Stomach (tissue), 8 donors: ENCODE measurements at regions not wholly inside any gene's neighbourhood (a gene's known extent, or its start where the extent isn't known, plus 50 kb on each side); places are given as distances from the start of the nearest gene placed in this dataset.

ENCODE experiments used
- DNase-seq, 2 donors: peaks; one replicate each; pipeline versions ENCODE4 v3.0.0 to v3.0.0-alpha.2; 2013 to 2019
- H3K27ac ChIP-seq, 5 donors: fragments of 200-600 bp in 4 of 5; sonication (generic) in 4 of 5; one replicate each; pipeline ENCODE4 v1.5.1; 2013 to 2019; ENCODE audit warnings: mild to moderate bottlenecking in 1 of 5, moderate library complexity in 1 of 5
- H3K27me3 ChIP-seq, 3 donors: fragments of 200-600 bp; sonication (generic); one replicate each; pipeline ENCODE4 v1.5.1; 2017 to 2019; ENCODE audit warnings: mixed run types in 1 of 3
- H3K36me3 ChIP-seq, 4 donors: fragments of 200-600 bp; sonication (generic); 1 replicate in 3 of 4; 2 replicates in 1 of 4; pipeline ENCODE4 v1.5.1; 2016 to 2019
- H3K4me1 ChIP-seq, 4 donors: fragments of 200-600 bp; sonication (generic); one replicate each; pipeline ENCODE4 v1.5.1; 2016 to 2019
- H3K4me3 ChIP-seq, 4 donors: fragments of 200-600 bp; sonication (generic) in 3 of 4; one replicate each; pipeline ENCODE4 v1.5.1; 2016 to 2019; ENCODE audit warnings: mild to moderate bottlenecking in 1 of 4
- H3K9me3 ChIP-seq, 4 donors: fragments of 200-600 bp; sonication (generic); one replicate each; pipeline ENCODE4 v1.5.1; 2016 to 2019
- CTCF ChIP-seq, 7 experiments: fragments of 450-650 bp in 4 of 7; fragments of 200-600 bp in 3 of 7; sonication (generic) in 3 of 7; IDR thresholded peaks; one replicate each; pipeline ENCODE4 v1.5.1; 2016 to 2019; ENCODE audit warnings: antibody characterized with exemption in 7 of 7, control low read depth in 2 of 7, mild to moderate bottlenecking in 1 of 7
- EP300 ChIP-seq: sonication (generic); formaldehyde crosslinking; IDR thresholded peaks from one replicate; pipeline ENCODE4 v1.6.1; 2017; ENCODE audit warnings: antibody characterized with exemption
- POLR2A ChIP-seq, 4 donors: fragments of 450-650 bp; IDR thresholded peaks; one replicate each; pipeline ENCODE4 v1.6.1; 2016; ENCODE audit warnings: antibody characterized with exemption in 4 of 4, control low read depth in 2 of 4, mild to moderate bottlenecking in 1 of 4, moderate library complexity in 1 of 4
- POLR2AphosphoS5 ChIP-seq, 3 donors: sonication (generic); formaldehyde crosslinking; IDR thresholded peaks; one replicate each; pipeline ENCODE4 v1.6.1; 2016; ENCODE audit warnings: antibody characterized with exemption in 3 of 3
- WGBS, 5 donors: extraction: QIAGEN DNeasy Blood & Tissue Kit in 3 of 5; methylation state at CpG; one replicate each; pipeline versions ENCODE4 v1.1.5 to v1.1.7; 2013 to 2018; 5-methylcytosine and 5-hydroxymethylcytosine counted together
- intact Hi-C: fragments of 100-400 bp; cut with DNase I; formaldehyde crosslinking; loops from one replicate; pipeline ENCODE4 v1.15.1; 2023; ENCODE audit warnings: low total_unique reads
- donor health status: healthy with polysubstance abuse.
- donor health status: Bipolar disorder and iron deficiency.
- donor health status: healthy.

DNA sequence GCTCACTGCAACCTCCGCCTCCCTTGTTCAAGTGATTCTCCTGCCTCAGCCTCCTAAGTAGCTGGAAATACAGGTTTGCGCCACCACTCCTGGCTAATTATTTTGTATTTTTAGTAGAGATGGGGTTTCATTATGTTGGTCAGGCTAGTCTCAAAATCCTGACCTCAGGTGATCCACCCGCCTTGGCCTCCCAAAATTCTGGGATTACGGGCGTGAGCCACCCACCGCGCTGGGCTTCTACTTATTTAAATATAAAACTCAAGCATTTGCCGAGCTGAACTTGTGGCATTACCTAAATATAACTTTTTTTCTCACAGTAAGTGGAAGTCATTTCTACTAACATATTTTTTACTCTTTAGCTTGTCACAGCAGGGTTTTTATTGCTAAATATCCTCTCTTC, 1356.3 kb upstream of the ACO1 start:
- Histone ChIP-seq H3K27me3 (no peaks in the 10 kb centered on the region), H3K27ac (no peak overlapping the region), H3K4me3 (no peak overlapping the region), H3K36me3 (no peaks in the 10 kb centered on the region), H3K9me3 (no peaks in the 10 kb centered on the region), H3K4me1 (peaks cover 0 to 10% (median 5%) of the 10 kb centered on the region in 4 donors)
- WGBS, 5 donors, result 94 to 98% (median 97%) methylated on average over 8 of the region's 8 CpGs
- TF ChIP-seq EP300, result no peak
- DNase-seq, result no peak
- intact Hi-C loops, result no loop called here

DNA sequence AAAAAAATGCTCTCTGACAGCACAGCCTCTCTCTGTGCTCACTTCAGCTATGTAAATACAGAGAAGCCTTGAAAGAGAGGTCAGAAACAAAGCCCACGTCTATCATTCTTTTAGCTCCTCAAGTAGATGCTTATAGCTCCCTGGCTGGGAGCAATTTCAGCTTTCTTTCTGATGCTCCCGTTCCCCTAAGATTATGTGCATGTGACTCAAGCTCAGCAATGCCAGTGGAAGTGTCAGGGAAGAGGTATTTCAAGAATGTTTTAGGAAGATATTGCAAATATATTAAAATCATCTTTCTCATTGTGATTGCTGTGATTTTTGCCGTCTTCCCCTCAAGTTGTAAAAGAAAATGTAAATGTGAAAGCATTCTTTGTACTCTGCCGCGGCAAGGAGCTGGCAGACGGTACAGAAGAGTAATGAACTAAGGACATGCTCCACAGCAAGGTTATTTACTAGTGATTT, 1353.7 kb upstream of the ACO1 start:
- DNase-seq, result peak in 1 of 2 donors; percentile 17
- H3K4me3 ChIP-seq, result peak overlapping the region in 2 of 4 donors; percentile 16 to 19
- H3K27me3 ChIP-seq, result no peaks in the 10 kb centered on the region
- intact Hi-C loops, result no loop called here
- H3K4me1 ChIP-seq, result peaks cover 0 to 15% (median 5%) of the 10 kb centered on the region in 4 donors
- H3K36me3 ChIP-seq, result no peaks in the 10 kb centered on the region
- no peak for TF ChIP-seq EP300
- TF ChIP-seq POLR2AphosphoS5 (IDR thresholded peaks at IDR 0.05), result no peak
- H3K27ac ChIP-seq, result no peak overlapping the region
- 10 to 17% (median 13%) methylated on average over 6 of the region's 6 CpGs for WGBS, 5 donors
- H3K9me3 ChIP-seq, result no peaks in the 10 kb centered on the region

GRCh38 chr9:31032206-31032605, 1352.2 kb upstream of the ACO1 start:
- DNase-seq, result no peak
- intact Hi-C loops, result no loop called here
- peaks cover 0 to 15% (median 5%) of the 10 kb centered on the region in 4 donors for H3K4me1 ChIP-seq
- H3K27me3 ChIP-seq, result no peaks in the 10 kb centered on the region
- no peaks in the 10 kb centered on the region for H3K36me3 ChIP-seq
- no peak overlapping the region for H3K27ac ChIP-seq
- TF ChIP-seq POLR2AphosphoS5 (IDR thresholded peaks at IDR 0.05), result no peak
- TF ChIP-seq POLR2A (IDR thresholded peaks at IDR 0.05), result no peak
- TF ChIP-seq EP300, result no peak
- TF ChIP-seq CTCF (IDR thresholded peaks at IDR 0.05), result no peak
- WGBS, 5 donors, result 84 to 91% (median 86%) methylated on average over 3 of the region's 3 CpGs
- no peaks in the 10 kb centered on the region for H3K9me3 ChIP-seq
- H3K4me3 ChIP-seq, result no peak overlapping the region

- H3K27me3 ChIP-seq, result no peaks in the 10 kb centered on the region
- H3K36me3 ChIP-seq, result no peaks in the 10 kb centered on the region
- no peaks in the 10 kb centered on the region for H3K9me3 ChIP-seq
- WGBS, 5 donors, result 17 to 47% (median 36%) methylated on average over 4 of the region's 4 CpGs
- no peak overlapping the region for H3K4me3 ChIP-seq
- DNase-seq, result peak in 1 of 2 donors; percentile 58
- TF ChIP-seq CTCF (IDR thresholded peaks at IDR 0.05), result no peak
- TF ChIP-seq POLR2AphosphoS5 (IDR thresholded peaks at IDR 0.05), result no peak
- TF ChIP-seq POLR2A (IDR thresholded peaks at IDR 0.05), result no peak
- no peak for TF ChIP-seq EP300
- peaks cover 0 to 15% (median 5%) of the 10 kb centered on the region in 4 donors for H3K4me1 ChIP-seq
- H3K27ac ChIP-seq, result no peak overlapping the region
- intact Hi-C loops, result no loop called here
Measured at GRCh38 chr9:31034311-31034710, 1350.1 kb upstream of the ACO1 start.

DNA sequence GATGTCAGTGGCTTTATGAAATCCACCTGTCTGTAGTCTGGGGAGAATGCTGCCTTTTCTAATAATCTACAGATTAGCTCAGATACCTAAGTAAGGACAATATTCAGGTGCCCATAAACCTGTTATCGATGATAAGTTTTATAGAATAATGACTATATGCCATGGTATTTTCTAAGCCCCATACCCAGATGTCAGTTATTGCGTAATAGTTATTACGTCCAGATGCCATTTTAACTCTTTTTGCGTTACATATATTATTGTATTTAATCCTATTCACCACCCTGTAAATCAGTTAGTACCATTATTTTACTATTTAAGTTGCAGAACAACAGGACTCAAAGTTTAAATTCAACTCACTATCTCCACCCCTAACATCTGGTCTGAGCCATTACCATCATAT, 1343.9 kb upstream of the ACO1 start:
- Histone ChIP-seq H3K4me3 (no peak overlapping the region), H3K27ac (no peak overlapping the region), H3K9me3 (no peaks in the 10 kb centered on the region), H3K36me3 (no peaks in the 10 kb centered on the region), H3K27me3 (no peaks in the 10 kb centered on the region), H3K4me1 (no peaks in the 10 kb centered on the region)
- 83 to 92% (median 85%) methylated on average over 4 of the region's 4 CpGs for WGBS, 5 donors
- intact Hi-C loops, result no loop called here
- TF ChIP-seq POLR2AphosphoS5 (IDR thresholded peaks at IDR 0.05) (no peak), CTCF (IDR thresholded peaks at IDR 0.05) (no peak), POLR2A (IDR thresholded peaks at IDR 0.05) (no peak), EP300 (no peak)
- no peak for DNase-seq
